Bronchial epithelial cell (primary cell): ENCODE measurements at regions not wholly inside any gene's neighbourhood (a gene's known extent, or its start where the extent isn't known, plus 50 kb on each side); places are given as distances from the start of the nearest gene placed in this dataset.

Experiments used
- DNase-seq: peaks from one replicate; pipeline ENCODE4 v3.0.0-alpha.2; 2010; ENCODE audit warnings: low read depth
- FAIRE-seq: peaks from 2 replicates; lab custom pipeline; 2011; peaks lifted over from hg19 to GRCh38; lab: Jason Lieb, UNC
- H3K27me3 ChIP-seq: 2 replicates; pipeline ENCODE4 v1.5.1; 2011; ENCODE audit warnings: low read length; ENCODE audit not compliant: control insufficient read depth, insufficient read depth
- H3K36me3 ChIP-seq: 2 replicates; pipeline ENCODE4 v1.5.1; 2011; ENCODE audit warnings: low read length; ENCODE audit not compliant: control insufficient read depth, insufficient read depth
- H3K4me3 ChIP-seq: 2 replicates; pipeline ENCODE4 v1.5.1; 2011; ENCODE audit warnings: mild to moderate bottlenecking, low read depth, low read length, control low read depth
- TF ChIP-seq, protein P1 (sequence below): IDR thresholded peaks from 2 replicates; pipeline ENCODE4 v1.5.1; 2011; ENCODE audit warnings: mild to moderate bottlenecking, moderate library complexity, low read length, control low read depth, inconsistent platforms; ENCODE audit not compliant: insufficient read depth, severe bottlenecking

DNA sequence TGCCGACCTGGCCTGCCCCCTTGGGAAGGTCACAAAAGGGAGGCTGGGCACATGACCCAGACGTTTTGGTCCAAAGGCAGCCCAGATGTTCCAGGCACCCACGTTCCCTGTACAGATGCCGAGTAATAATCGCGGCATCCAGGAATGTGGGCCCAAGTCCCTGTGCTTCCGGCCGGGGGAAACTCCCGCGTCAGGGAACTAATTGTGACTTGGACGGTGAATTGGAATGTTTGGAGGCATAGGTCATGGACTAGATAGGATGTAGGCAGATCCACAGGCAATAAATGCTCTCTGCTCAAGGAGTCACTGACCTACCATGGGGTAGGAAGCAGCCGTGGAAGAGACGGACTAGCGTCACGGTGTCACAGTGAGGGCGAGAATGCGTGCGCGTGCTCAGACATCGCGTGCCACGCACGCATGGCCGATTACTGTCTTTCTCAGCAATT is 178.4 kb downstream of the DUSP10 start:
- H3K27me3 ChIP-seq: peaks cover 2% of the 10 kb centered on the region
- no peaks in the 10 kb centered on the region for H3K36me3 ChIP-seq
- H3K4me3 ChIP-seq: no peak overlapping the region
- no peak for FAIRE-seq
- TF ChIP-seq, protein P1, sequence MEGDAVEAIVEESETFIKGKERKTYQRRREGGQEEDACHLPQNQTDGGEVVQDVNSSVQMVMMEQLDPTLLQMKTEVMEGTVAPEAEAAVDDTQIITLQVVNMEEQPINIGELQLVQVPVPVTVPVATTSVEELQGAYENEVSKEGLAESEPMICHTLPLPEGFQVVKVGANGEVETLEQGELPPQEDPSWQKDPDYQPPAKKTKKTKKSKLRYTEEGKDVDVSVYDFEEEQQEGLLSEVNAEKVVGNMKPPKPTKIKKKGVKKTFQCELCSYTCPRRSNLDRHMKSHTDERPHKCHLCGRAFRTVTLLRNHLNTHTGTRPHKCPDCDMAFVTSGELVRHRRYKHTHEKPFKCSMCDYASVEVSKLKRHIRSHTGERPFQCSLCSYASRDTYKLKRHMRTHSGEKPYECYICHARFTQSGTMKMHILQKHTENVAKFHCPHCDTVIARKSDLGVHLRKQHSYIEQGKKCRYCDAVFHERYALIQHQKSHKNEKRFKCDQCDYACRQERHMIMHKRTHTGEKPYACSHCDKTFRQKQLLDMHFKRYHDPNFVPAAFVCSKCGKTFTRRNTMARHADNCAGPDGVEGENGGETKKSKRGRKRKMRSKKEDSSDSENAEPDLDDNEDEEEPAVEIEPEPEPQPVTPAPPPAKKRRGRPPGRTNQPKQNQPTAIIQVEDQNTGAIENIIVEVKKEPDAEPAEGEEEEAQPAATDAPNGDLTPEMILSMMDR: no peak
- DNase-seq: no peak

DNA sequence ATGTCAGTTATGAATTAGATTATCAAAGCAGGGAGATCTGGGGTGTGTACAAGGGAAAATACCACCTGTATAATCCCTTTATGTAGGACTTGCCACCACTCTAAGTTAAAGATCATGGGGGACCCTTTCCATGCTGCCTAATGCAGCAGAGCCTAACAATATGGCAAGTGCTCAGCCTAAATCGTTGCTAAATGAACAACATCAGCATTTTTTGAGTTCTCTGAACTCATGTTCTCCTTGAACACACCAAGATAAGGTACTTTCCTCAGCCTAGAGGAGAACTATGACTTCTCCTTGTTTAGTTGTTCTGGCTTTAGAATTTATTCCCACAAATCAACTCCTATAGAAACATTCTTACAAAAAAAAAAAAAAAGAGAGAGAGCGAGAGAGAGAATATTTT is 177.0 kb downstream of the DUSP10 start:
- H3K4me3 ChIP-seq: no peak overlapping the region
- FAIRE-seq: no peak
- DNase-seq: no peak
- H3K27me3 ChIP-seq: no peaks in the 10 kb centered on the region
- TF ChIP-seq, protein P1: no peak
- no peaks in the 10 kb centered on the region for H3K36me3 ChIP-seq

DNA sequence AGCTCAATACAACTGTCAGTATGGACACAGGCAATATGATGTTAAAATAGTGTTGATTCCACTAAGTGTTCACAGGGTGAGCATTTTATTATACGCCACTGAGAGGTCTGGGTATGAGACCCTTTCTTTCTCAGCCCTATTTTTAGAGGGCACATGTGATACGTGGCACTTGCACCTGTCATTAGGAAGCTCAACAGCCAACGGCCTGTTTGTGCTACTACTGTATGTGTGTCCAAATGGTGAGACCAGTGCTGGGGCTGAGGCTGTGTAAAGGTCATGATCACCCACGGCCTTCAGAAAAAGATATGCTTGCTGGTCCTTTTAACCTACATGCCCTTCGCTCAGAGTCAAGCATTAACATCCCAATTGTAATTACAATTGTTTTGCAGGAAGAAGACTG is 176.2 kb downstream of the DUSP10 start:
- no peaks in the 10 kb centered on the region for H3K27me3 ChIP-seq
- no peak overlapping the region for H3K4me3 ChIP-seq
- TF ChIP-seq, protein P1: no peak
- no peak for FAIRE-seq
- DNase-seq: no peak
- H3K36me3 ChIP-seq: no peaks in the 10 kb centered on the region

DNA sequence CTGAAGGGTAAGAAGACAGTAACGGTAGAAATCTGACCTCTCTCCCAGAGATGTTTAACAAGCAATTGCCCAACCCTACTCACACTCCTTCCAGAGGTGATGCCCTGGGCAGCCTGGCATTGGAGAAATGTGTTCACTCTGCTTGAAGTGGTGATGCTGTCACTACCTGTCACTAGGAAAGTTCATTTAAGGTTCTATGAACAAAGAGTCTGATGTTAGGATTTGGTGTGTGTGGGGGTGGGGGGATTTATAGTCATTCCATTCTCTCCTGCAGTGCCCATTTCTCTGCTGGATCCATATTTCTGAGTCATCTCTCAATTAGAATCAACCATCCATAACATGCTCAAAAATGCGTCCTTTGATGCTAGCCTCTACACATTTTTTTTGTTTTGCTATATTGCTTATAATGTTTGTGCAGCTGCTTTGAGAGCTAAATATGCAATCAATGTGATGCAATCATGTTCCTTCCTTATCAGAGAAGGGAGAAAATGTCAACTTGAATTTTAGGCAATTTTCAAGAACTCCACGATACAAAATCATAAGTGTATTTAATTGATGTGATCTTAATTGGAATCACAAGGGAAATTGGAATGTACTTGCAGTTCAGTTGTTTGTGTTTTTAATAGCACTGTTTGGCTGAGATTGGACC is 173.9 kb downstream of the DUSP10 start:
- TF ChIP-seq, protein P1: no peak
- no peak for DNase-seq
- Histone ChIP-seq H3K4me3 (no peak overlapping the region), H3K27me3 (no peaks in the 10 kb centered on the region), H3K36me3 (no peaks in the 10 kb centered on the region)
- FAIRE-seq: no peak

DNA sequence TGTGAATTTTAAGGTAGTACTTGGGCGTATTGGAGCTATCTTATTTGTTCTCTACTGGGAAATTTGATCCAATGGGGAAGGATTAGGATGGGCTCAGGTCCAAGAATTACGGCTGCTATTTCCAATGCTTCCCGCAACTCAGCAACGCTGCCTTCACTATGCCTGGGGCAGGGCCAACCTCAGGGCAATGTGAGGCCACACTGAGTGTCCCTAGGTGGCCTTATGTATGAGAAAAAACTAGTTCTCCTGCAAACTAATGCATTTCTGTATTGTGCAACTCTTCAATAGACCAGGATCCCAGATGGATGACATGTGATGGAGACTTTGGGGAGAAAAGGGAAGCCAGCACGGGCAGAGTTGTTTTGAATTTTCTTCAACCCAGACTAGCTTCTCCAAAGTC is 168.1 kb downstream of the DUSP10 start:
- H3K36me3 ChIP-seq: no peaks in the 10 kb centered on the region
- TF ChIP-seq, protein P1: no peak
- peak; percentile 15 for DNase-seq
- no peak overlapping the region for H3K4me3 ChIP-seq
- FAIRE-seq: no peak
- H3K27me3 ChIP-seq: no peaks in the 10 kb centered on the region

DNA sequence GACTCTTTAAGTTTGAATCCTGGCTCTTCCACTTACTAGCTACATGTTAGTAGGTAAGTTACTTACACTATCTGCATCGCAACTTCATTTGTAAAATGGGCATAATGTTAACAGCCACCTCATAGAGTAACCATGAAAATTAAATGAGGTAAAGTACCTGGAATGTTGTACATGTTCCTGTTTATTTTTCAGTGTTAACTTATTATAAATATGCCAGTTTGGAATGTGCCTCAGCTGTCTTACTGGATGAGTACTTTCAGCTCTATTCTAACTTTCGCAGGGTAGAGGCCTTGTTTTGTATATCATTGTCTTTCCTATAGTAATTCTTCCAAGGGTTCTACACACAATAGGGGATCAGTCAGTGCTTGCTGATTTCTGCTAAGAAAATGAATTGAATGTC is 167.4 kb downstream of the DUSP10 start:
- DNase-seq (peak; percentile 9), FAIRE-seq (no peak)
- TF ChIP-seq, protein P1: no peak
- H3K36me3 ChIP-seq: no peaks in the 10 kb centered on the region
- no peaks in the 10 kb centered on the region for H3K27me3 ChIP-seq
- H3K4me3 ChIP-seq: no peak overlapping the region
